Peyer's patch (tissue), 4 donors: ENCODE measurements at regions not wholly inside any gene's neighbourhood (a gene's known extent, or its start where the extent isn't known, plus 50 kb on each side); places are given as distances from the start of the nearest gene placed in this dataset.

Experiments
- CTCF ChIP-seq, 6 experiments: fragments of 450-650 bp in 4 of 6; fragments of 200-600 bp in 2 of 6; sonication (generic) in 1 of 6; IDR thresholded peaks; one replicate each; pipeline ENCODE4 v1.5.1; 2017 to 2019; ENCODE audit warnings: antibody characterized with exemption in 6 of 6, mild to moderate bottlenecking in 3 of 6, moderate library complexity in 1 of 6
- POLR2A ChIP-seq, 2 donors: fragments of 450-650 bp; IDR thresholded peaks; one replicate each; pipeline ENCODE4 v1.5.1; 2017; ENCODE audit warnings: antibody characterized with exemption in 2 of 2, mild to moderate bottlenecking in 2 of 2, moderate library complexity in 2 of 2

- TF ChIP-seq CTCF (IDR thresholded peaks at IDR 0.05) (no peak), POLR2A (IDR thresholded peaks at IDR 0.05) (no peak)
Measured at GRCh38 chr10:56003555-56003954, 357.5 kb downstream of the ZWINT start.
